Motor neuron (in vitro differentiated cells): ENCODE measurements at regions not wholly inside any gene's neighbourhood (a gene's known extent, or its start where the extent isn't known, plus 50 kb on each side); places are given as distances from the start of the nearest gene placed in this dataset.

ENCODE experiments used
- ATAC-seq, 8 experiments: fragments of 200-7000 bp; cut with Tn5 transposase; replicated peaks in 6 of 8; 2 replicates each; pipeline ENCODE4 v1.8.0; 2021; ENCODE audit warnings: mild to moderate bottlenecking in 8 of 8, moderate library complexity in 8 of 8
- H3K27ac ChIP-seq, 2 donors: fragments of 250-450 bp; sonication (Bioruptor Pico); 2 replicates each; pipeline ENCODE4 v1.9.0; 2021; ENCODE audit warnings: antibody characterized with exemption in 2 of 2, mild to moderate bottlenecking in 2 of 2, moderate library complexity in 1 of 2
- H3K4me1 ChIP-seq, 2 donors: fragments of 250-450 bp; sonication (Bioruptor Pico); replicated peaks in 1 of 2; 2 replicates each; pipeline ENCODE4 v1.6.1; 2021; ENCODE audit warnings: antibody characterized with exemption in 2 of 2, mild to moderate bottlenecking in 2 of 2, moderate library complexity in 1 of 2
- H3K4me3 ChIP-seq, 5 donors: fragments of 250-450 bp; sonication (Bioruptor Pico); 2 replicates each; pipeline ENCODE4 v1.9.0; 2021; ENCODE audit warnings: antibody characterized with exemption in 5 of 5, mild to moderate bottlenecking in 5 of 5, moderate library complexity in 4 of 5
- WGBS, 10 experiments: fragments of 450-650 bp; shearing (Covaris generic); methylation state at CpG; one replicate each; pipeline ENCODE4 v1.0.0; 2022; 5-methylcytosine and 5-hydroxymethylcytosine counted together
- in situ Hi-C, 9 experiments: fragments of 400-800 bp; cut with MboI; loops; one replicate each; pipeline ENCODE4 v1.15.0; 2021; ENCODE audit warnings: low sequenced_read_pairs in 9 of 9, low pct_unique_long_range_greater_than_20kb in 2 of 9; ENCODE audit not compliant: unreplicated experiment in 9 of 9

DNA sequence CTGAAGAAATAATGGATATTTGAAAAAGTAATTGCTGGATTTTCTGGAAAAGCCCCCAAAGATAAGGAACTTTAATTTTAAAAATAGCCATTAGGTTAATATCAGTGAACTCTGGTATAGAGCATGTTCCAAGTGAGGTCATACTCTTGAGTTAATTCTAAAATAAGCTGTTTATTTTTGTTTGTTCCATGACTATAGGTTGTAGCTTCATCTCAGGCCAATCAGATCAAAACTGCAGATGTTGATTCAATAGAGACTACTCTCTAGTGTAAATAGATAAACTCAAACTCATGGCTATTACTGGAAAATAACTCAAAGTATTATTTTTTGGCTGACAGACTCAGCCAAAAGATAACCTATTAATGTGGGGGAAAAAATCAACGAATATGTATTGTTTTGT lies 815.1 kb downstream of the DIAPH3 start:
- in situ Hi-C loops: no loop called here
- Histone ChIP-seq H3K27ac (no peak overlapping the region), H3K4me1 (peaks cover 4 to 5% of the 10 kb centered on the region in 2 donors), H3K4me3 (no peak overlapping the region)
- WGBS, 10 experiments: 0 to 100% (median 51%) methylated on average over 1 of the region's 1 CpG
- ATAC-seq: no peak

DNA sequence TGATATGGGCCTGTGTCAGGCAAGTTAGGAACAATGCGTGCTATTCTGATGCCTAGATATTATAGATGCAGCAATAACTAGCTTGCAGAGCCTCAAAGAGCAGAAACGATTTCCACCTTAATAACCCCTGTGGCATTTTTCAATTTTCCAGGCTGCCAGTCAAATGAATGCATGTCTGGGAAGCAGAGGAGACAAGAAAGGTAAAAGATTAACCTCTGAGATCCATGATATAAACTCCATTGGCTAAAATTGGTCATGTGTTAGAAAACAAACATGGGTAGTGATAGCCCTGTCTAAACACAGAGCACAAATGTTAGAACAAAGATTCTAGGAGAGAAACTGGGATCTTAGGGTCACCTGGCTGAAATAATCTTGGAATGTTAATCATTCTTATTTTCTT lies 811.1 kb downstream of the DIAPH3 start:
- Histone ChIP-seq H3K4me3 (no peak overlapping the region), H3K27ac (no peak overlapping the region), H3K4me1 (no peaks in the 10 kb centered on the region)
- no peak for ATAC-seq
- WGBS, 10 experiments: 0 to 100% (median 79%) methylated on average over 1 to 2 of the region's 2 CpGs; no CpG with 5 or more reads in 2 of the 10 experiments
- in situ Hi-C loops: no loop called here

DNA sequence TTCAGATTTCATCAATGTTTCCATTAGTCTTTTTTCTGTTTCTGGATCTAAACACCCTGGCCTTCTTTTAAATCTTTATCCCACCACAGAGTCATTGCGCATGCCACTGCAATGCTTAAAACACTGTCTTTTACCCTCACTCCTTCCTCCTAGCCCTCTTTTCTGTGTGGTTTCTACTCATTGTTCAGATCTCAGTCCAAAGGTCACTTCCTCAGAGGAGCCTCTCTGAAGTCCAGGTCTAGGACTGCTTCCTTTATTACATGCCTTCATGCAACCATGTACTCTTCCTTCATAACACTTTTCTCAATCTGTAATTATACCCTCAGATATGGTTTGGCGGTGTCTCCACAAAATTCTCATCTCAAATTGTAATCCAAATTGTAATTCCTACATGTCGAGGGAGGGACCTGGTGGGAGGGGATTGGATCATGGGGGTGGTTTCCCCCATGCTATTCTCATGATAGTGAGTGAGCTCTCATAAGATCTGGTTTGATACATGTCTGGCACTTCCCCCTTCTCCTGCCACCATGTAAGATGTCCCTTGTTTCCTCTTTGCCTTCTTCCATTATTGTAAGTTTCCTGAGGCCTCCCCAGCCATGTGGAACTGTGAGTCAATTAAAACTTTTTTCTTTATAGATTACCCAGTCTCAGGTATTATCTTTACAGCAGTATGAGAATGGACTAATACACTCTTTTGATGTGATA lies 808.9 kb downstream of the DIAPH3 start:
- ATAC-seq: no peak
- WGBS, 10 experiments: 39 to 100% (median 92%) methylated on average over 1 to 3 of the region's 3 CpGs; no CpG with 5 or more reads in 2 of the 10 experiments
- in situ Hi-C loops: no loop called here
- H3K4me3 ChIP-seq: no peak overlapping the region
- H3K27ac ChIP-seq: no peak overlapping the region
- no peaks in the 10 kb centered on the region for H3K4me1 ChIP-seq

DNA sequence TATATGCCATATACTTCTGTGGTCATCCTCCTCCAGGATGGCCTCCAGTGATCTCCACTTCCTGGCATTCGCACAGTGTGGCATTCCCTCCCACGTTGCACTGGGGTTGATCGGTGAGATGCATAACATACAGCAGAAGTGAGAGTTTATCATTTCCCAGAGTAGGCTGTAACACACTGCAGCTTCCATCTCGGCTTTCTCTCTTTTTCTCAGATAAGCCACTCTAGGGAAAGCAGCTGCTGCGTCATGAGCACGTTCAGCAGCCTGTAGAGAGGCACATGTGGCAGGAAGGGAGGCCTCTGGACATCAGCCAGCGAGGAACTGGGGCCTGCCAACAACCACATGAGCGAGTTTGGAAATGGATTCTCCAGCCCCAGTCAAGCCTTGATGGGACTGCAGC lies 807.1 kb downstream of the DIAPH3 start:
- in situ Hi-C loops: no loop called here
- H3K27ac ChIP-seq: no peak overlapping the region
- H3K4me1 ChIP-seq: peaks cover 0 to 3% of the 10 kb centered on the region in 2 donors
- ATAC-seq: peak in 3 of 8 experiments; percentile 33 to 57 (median 51)
- 0 to 100% (median 82%) methylated on average over 1 to 8 of the region's 8 CpGs for WGBS, 10 experiments
- H3K4me3 ChIP-seq: no peak overlapping the region

DNA sequence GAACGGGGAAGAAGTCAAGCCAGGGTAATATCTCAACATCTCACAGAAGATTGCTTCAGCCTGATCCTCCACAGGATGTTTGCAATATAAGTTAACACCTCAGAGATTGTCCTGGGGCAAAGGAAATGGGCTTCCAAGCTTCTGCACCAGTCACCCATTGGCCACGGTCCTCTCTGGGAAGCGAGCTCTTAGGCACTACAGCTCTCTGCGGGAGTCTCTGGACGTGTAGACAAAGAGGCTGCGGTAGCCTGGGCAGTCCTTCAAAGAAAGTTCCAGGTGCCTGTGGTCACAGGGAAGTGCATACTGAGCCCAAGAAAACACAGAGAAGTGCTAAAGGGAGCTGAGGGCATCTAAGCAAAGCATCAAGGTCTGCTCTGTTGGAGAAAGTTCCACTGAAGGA lies 805.7 kb downstream of the DIAPH3 start:
- in situ Hi-C loops: no loop called here
- Histone ChIP-seq H3K4me1 (peaks cover 0 to 3% of the 10 kb centered on the region in 2 donors), H3K4me3 (no peak overlapping the region), H3K27ac (no peak overlapping the region)
- WGBS, 10 experiments: 40 to 100% (median 80%) methylated on average over 1 to 6 of the region's 6 CpGs; no CpG with 5 or more reads in 2 of the 10 experiments
- no peak for ATAC-seq

DNA sequence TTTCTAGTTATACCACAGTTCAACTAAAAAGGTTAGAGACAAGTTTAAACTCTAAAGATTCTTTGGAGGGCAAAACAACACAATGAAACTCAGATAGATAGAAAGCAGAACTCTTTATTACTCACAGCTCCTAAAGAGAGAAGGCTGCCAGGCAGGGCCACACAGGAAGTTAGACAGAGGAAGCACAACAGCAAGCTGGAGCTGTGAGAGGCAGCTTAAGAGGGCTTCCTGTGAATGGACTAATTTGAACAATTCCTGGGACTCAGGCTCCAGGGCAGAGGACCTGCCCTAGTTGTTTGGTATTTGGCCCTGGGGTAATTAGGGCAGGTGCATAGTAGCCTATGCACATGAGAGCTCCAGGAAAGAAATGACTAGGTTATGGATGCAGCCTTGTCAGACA lies 803.6 kb downstream of the DIAPH3 start:
- H3K4me1 ChIP-seq: peaks cover 0 to 11% of the 10 kb centered on the region in 2 donors
- in situ Hi-C loops: no loop called here
- no peak overlapping the region for H3K4me3 ChIP-seq
- no peak for ATAC-seq
- no peak overlapping the region for H3K27ac ChIP-seq

DNA sequence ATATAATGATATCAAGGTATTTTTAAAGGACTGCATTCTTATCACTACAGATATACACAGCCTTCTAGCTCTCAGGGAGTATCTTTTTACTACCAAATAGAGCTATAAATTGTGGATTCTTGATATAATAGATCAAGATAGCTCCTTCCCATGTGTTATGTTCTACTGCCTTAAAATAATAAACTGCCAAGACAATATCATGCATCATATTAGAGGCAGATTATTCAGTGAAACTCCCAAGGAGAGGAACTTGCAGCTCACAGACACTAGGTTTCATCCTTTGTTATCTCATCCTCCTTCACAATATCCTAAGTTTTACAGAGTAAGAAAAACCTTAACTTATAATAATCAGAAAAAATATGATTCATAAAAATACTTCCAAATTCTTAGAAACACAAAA lies 802.8 kb downstream of the DIAPH3 start:
- ATAC-seq: no peak
- in situ Hi-C loops: no loop called here
- H3K4me1 ChIP-seq: peaks cover 0 to 11% of the 10 kb centered on the region in 2 donors

DNA sequence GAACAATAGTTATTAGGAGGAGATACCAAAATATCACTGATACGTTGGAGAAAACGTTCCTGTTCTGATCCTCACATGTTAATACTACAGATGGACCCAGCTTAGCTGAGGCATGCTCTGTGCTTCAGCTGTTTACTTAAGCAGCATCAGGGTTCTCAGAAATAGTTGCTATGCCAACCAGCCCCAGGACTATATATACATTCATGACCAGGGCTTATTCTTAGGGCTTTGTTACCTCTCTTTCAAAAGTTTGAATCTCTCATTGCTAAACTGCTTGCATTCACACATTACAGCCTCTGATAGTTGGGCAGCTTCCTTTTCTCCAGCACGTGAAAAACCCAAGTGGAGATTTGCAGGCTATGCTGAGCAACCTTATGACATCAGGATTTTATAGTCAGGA lies 800.4 kb downstream of the DIAPH3 start:
- H3K27ac ChIP-seq: no peak overlapping the region
- no peak overlapping the region for H3K4me3 ChIP-seq
- peaks cover 5 to 13% of the 10 kb centered on the region in 2 donors for H3K4me1 ChIP-seq
- WGBS, 10 experiments: 0 to 100% (median 73%) methylated on average over 1 to 3 of the region's 3 CpGs; no CpG with 5 or more reads in 1 of the 10 experiments
- ATAC-seq: peak in 4 of 8 experiments; percentile 38 to 87 (median 52)
- in situ Hi-C loops: no loop called here

More for the DNA sequence above, 802.8 kb downstream of the DIAPH3 start:
- no peak overlapping the region for H3K4me3 ChIP-seq
- H3K27ac ChIP-seq: no peak overlapping the region

DNA sequence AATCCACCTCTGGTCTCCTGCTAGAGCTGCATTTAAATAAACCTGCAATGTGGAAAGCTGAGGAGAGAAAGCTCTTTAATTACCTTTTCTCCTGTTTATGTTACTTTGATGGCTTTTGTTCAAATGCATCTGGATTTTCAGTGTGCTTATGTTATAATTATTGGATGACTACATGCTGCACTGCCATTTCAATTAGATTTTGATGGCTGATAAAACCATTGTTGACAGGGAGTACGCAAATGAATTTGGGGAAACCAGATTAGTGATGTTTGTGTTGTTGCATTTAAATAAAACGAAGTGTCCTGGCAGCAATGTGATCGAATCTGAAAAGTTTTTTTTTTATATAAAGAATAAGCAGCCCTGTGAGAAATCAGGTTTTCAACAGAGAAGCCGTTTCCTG lies 799.8 kb downstream of the DIAPH3 start:
- in situ Hi-C loops: no loop called here
- Histone ChIP-seq H3K27ac (no peak overlapping the region), H3K4me3 (no peak overlapping the region), H3K4me1 (peaks cover 5 to 18% of the 10 kb centered on the region in 2 donors)
- 0 to 88% (median 55%) methylated on average over 1 to 4 of the region's 4 CpGs for WGBS, 10 experiments
- no peak for ATAC-seq

DNA sequence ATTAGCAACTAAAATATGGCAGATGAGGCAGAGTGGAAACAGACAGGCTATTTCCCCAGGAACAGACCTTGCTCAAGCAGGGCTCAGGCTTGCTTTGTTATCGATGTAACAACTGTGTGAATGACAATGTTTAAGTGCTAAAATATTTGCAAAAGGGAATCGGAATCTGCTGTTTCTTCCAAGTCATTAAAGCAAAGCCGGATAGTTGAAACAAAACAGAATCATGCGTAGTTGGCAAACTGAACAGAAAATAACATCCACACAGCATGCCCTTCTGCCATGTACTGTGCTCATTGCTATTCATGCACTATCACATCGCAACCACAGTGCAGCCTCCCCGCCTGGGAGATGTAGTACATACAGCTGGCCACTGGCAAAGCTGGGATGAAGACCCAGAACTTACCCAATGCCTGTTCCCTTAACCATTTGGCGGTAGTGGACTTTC lies 799.1 kb downstream of the DIAPH3 start:
- Histone ChIP-seq H3K27ac (no peak overlapping the region), H3K4me3 (no peak overlapping the region), H3K4me1 (peaks cover 5 to 19% of the 10 kb centered on the region in 2 donors)
- ATAC-seq: peak in 3 of 8 experiments; percentile 35 to 64 (median 62)
- in situ Hi-C loops: no loop called here
- 7 to 100% (median 91%) methylated on average over 1 to 7 of the region's 7 CpGs for WGBS, 10 experiments

DNA sequence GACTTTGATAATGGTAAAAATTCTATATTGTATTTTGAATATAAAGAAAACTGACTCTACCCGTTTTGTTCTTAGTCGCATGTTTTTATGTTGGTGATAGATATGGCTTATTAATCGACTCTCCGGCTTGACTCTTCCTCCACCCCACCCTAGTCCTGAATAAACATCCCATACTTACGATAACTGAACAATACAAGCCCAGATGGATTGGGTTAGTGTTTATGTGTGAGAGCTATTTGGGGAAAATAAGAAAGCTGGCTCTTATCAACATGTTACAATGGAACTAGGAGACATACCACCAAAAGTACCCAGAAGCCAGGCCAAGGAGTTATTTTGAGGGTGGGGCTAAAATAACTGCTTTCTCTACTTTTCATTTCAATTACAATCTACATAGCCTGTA lies 796.3 kb downstream of the DIAPH3 start:
- in situ Hi-C loops: no loop called here

DNA sequence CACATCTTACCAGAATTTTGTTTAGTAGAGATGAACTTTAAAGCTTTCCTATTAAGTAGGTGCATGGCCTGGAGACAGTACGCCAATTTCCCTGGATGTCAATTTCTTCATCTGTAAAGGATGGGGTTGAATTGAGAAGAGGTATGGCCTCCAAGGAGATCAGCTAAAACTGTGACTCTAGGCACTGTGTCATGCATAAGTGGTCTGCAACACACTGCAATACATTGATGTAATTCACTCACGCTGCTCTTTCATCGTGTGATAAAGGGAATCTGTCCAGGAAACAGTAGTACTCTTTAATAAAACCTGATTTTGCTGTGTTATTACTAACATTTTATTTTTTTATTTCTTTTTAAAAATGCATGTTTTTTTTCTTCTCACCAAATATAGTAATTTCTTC lies 795.8 kb downstream of the DIAPH3 start:
- no peak overlapping the region for H3K4me3 ChIP-seq
- H3K4me1 ChIP-seq: peaks cover 5 to 16% of the 10 kb centered on the region in 2 donors
- in situ Hi-C loops: no loop called here
- ATAC-seq: peak in 3 of 8 experiments; percentile 51 to 70 (median 57)
- 10 to 100% (median 84%) methylated on average over 2 to 3 of the region's 3 CpGs for WGBS, 10 experiments
- no peak overlapping the region for H3K27ac ChIP-seq

More for the DNA sequence above, 796.3 kb downstream of the DIAPH3 start:
- 9 to 100% (median 80%) methylated on average over 1 to 5 of the region's 5 CpGs; no CpG with 5 or more reads in 1 of the 10 experiments for WGBS, 10 experiments
- no peak for ATAC-seq
- Histone ChIP-seq H3K4me1 (peaks cover 5 to 16% of the 10 kb centered on the region in 2 donors), H3K4me3 (no peak overlapping the region), H3K27ac (no peak overlapping the region)

DNA sequence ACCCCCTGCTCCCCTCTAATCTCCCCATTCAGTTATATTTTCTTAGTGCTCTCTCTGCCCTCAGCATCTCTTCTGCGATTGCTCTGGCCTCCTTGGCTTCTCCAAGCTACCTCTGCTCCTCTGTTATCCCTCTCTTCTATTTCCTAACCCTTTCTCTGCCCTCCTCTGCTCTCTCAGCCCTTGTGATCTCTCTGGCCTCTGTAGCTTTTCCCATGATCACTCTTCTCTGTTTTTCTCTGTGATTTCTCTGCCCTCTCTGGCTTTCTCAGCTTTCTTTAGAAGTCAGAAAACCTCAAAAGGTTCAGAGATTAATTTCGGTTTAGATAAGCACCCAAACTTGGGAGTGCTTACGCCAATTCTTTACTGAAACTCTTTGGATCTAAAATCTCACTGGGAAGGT lies 795.0 kb downstream of the DIAPH3 start:
- WGBS, 10 experiments: 0 to 93% (median 86%) methylated on average over 2 to 3 of the region's 3 CpGs
- no peak overlapping the region for H3K4me3 ChIP-seq
- peaks cover 5 to 9% of the 10 kb centered on the region in 2 donors for H3K4me1 ChIP-seq
- in situ Hi-C loops: no loop called here
- no peak overlapping the region for H3K27ac ChIP-seq
- ATAC-seq: no peak

DNA sequence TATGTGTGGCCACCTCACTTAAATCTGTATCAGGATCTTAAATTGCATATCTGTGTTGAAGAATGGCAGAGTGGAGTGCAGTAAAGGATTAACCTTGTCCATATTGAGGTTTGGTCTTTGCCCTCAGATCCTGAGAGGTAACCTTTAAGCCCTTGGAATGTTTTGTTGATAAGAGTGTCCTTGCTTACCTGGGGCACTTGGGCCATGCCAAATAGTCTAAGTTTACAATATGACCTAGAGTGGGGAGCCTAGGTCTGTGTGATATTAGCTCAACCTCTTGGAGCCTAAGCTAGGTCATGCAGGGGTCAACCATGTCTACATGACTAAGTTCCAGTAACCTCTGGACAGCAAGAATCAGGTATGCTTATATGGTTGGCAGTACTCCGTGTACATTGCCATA lies 792.5 kb downstream of the DIAPH3 start:
- 0 to 100% (median 7%) methylated on average over 1 of the region's 1 CpG; no CpG with 5 or more reads in 4 of the 10 experiments for WGBS, 10 experiments
- peaks cover 5 to 8% of the 10 kb centered on the region in 2 donors for H3K4me1 ChIP-seq
- in situ Hi-C loops: no loop called here
- H3K4me3 ChIP-seq: no peak overlapping the region
- no peak for ATAC-seq
- H3K27ac ChIP-seq: no peak overlapping the region
